DND-41 (cell line): ENCODE measurements at regions not wholly inside any gene's neighbourhood (a gene's known extent, or its start where the extent isn't known, plus 50 kb on each side); places are given as distances from the start of the nearest gene placed in this dataset.

Source experiments
- ATAC-seq: fragments of 200-7000 bp; cut with Tn5 transposase; 3 replicates; pipeline ENCODE4 v1.9.1; 2021; ENCODE audit warnings: low read depth; ENCODE audit not compliant: insufficient read depth
- DNase-seq: peaks from one replicate; pipeline ENCODE4 v3.0.0-alpha.2; 2020
- H2AFZ ChIP-seq: 2 replicates; pipeline ENCODE4 v1.6.0; 2012; ENCODE audit warnings: low read depth, low read length
- H3K27ac ChIP-seq: 2 replicates; pipeline ENCODE4 v1.5.1; 2012; ENCODE audit warnings: low read length, inconsistent platforms
- H3K27me3 ChIP-seq: fragments of 200-600 bp; sonication (generic); 2 replicates; pipeline ENCODE4 v1.6.0; 2012; ENCODE audit warnings: low read length, mild to moderate bottlenecking, inconsistent platforms; ENCODE audit not compliant: insufficient read depth, poor library complexity
- H3K36me3 ChIP-seq: 2 replicates; pipeline ENCODE4 v1.5.1; 2012; ENCODE audit warnings: low read length, inconsistent platforms; ENCODE audit not compliant: insufficient read depth
- H3K4me1 ChIP-seq: 2 replicates; pipeline ENCODE4 v1.5.1; 2012; ENCODE audit warnings: mild to moderate bottlenecking, low read length; ENCODE audit not compliant: insufficient read depth
- H3K4me2 ChIP-seq: 2 replicates; pipeline ENCODE4 v1.6.0; 2012; ENCODE audit warnings: mild to moderate bottlenecking, moderate library complexity, low read length, inconsistent platforms; ENCODE audit not compliant: insufficient read depth
- H3K4me3 ChIP-seq, 2 experiments: fragments of 200-600 bp in 1 of 2; shearing (Covaris generic) in 1 of 2; 2 replicates each; pipeline ENCODE4 v1.5.1; 2012 to 2016; ENCODE audit warnings: inconsistent platforms in 2 of 2, low read length in 2 of 2, mild to moderate bottlenecking in 2 of 2, low read depth in 1 of 2, moderate library complexity in 1 of 2
- H3K79me2 ChIP-seq: 2 replicates; pipeline ENCODE4 v1.6.0; 2012; ENCODE audit warnings: low read length, inconsistent platforms; ENCODE audit not compliant: insufficient read depth
- H3K9ac ChIP-seq: 2 replicates; pipeline ENCODE4 v1.6.0; 2012; ENCODE audit warnings: low read depth, mild to moderate bottlenecking, inconsistent platforms, low read length, moderate library complexity
- H3K9me3 ChIP-seq: 2 replicates; pipeline ENCODE4 v1.5.1; 2012; ENCODE audit warnings: low read length, moderate library complexity, mild to moderate bottlenecking, inconsistent platforms; ENCODE audit not compliant: insufficient read depth, severe bottlenecking
- H4K20me1 ChIP-seq: 2 replicates; pipeline ENCODE4 v1.6.0; 2012; ENCODE audit warnings: low read length; ENCODE audit not compliant: insufficient read depth
- EZH2 ChIP-seq: IDR thresholded peaks from 3 replicates; pipeline ENCODE4 v1.6.1; 2012; ENCODE audit warnings: borderline replicate concordance, low read depth, mild to moderate bottlenecking, moderate library complexity, low read length, inconsistent platforms; ENCODE audit not compliant: severe bottlenecking
- TF ChIP-seq, protein P1 (sequence below): IDR thresholded peaks from 2 replicates; pipeline ENCODE4 v1.5.1; 2012; ENCODE audit warnings: borderline replicate concordance, low read length, moderate library complexity, mild to moderate bottlenecking; ENCODE audit not compliant: poor library complexity, severe bottlenecking; ENCODE audit errors: extremely low read depth

DNA sequence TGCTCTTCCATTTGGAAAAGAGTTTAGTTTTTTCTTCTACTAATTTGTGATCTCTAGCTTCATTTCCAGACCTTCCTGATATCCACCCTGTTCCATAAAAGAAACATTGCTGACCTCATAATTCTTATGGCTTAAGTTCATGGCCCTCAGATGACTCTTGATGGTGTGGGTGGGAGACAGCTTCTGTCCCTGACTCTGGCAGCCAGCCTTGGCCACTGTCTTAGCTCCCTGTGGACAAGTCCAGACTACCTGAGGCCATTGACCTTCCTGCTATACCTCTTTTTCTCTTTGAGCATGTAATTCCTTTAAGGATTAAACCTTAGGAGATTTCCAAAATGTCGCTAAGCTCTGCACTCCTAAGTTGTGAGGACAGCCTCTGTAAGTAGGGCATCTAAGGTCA, 101.1 kb upstream of the DAP start:
- Histone ChIP-seq H2AFZ (no peak overlapping the region), H3K36me3 (no peaks in the 10 kb centered on the region), H3K4me1 (no peaks in the 10 kb centered on the region), H3K4me2 (no peak overlapping the region), H3K27ac (no peak overlapping the region), H3K27me3 (peaks cover 7% of the 10 kb centered on the region), H4K20me1 (no peaks in the 10 kb centered on the region), H3K4me3 (no peak overlapping the region), H3K79me2 (no peaks in the 10 kb centered on the region), H3K9ac (no peak overlapping the region), H3K9me3 (no peaks in the 10 kb centered on the region)
- no peak for DNase-seq
- TF ChIP-seq EZH2, result no peak
- TF ChIP-seq, protein P1, sequence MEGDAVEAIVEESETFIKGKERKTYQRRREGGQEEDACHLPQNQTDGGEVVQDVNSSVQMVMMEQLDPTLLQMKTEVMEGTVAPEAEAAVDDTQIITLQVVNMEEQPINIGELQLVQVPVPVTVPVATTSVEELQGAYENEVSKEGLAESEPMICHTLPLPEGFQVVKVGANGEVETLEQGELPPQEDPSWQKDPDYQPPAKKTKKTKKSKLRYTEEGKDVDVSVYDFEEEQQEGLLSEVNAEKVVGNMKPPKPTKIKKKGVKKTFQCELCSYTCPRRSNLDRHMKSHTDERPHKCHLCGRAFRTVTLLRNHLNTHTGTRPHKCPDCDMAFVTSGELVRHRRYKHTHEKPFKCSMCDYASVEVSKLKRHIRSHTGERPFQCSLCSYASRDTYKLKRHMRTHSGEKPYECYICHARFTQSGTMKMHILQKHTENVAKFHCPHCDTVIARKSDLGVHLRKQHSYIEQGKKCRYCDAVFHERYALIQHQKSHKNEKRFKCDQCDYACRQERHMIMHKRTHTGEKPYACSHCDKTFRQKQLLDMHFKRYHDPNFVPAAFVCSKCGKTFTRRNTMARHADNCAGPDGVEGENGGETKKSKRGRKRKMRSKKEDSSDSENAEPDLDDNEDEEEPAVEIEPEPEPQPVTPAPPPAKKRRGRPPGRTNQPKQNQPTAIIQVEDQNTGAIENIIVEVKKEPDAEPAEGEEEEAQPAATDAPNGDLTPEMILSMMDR, result no peak
- ATAC-seq, result no peak

- no peaks in the 10 kb centered on the region for H4K20me1 ChIP-seq
- DNase-seq (no peak), ATAC-seq (no peak)
- H3K36me3 ChIP-seq, result no peaks in the 10 kb centered on the region
- no peaks in the 10 kb centered on the region for H3K79me2 ChIP-seq
- no peaks in the 10 kb centered on the region for H3K9me3 ChIP-seq
- H3K4me1 ChIP-seq, result no peaks in the 10 kb centered on the region
- TF ChIP-seq, protein P1, result no peak
- TF ChIP-seq EZH2, result no peak
- no peak overlapping the region for H2AFZ ChIP-seq
- peaks cover 7% of the 10 kb centered on the region for H3K27me3 ChIP-seq
- no peak overlapping the region for H3K27ac ChIP-seq
- no peak overlapping the region for H3K9ac ChIP-seq
- H3K4me3 ChIP-seq, result no peak overlapping the region
- no peak overlapping the region for H3K4me2 ChIP-seq
These were observed 100.4 kb upstream of the DAP start for GRCh38 chr5:10861423-10861790.

DNA sequence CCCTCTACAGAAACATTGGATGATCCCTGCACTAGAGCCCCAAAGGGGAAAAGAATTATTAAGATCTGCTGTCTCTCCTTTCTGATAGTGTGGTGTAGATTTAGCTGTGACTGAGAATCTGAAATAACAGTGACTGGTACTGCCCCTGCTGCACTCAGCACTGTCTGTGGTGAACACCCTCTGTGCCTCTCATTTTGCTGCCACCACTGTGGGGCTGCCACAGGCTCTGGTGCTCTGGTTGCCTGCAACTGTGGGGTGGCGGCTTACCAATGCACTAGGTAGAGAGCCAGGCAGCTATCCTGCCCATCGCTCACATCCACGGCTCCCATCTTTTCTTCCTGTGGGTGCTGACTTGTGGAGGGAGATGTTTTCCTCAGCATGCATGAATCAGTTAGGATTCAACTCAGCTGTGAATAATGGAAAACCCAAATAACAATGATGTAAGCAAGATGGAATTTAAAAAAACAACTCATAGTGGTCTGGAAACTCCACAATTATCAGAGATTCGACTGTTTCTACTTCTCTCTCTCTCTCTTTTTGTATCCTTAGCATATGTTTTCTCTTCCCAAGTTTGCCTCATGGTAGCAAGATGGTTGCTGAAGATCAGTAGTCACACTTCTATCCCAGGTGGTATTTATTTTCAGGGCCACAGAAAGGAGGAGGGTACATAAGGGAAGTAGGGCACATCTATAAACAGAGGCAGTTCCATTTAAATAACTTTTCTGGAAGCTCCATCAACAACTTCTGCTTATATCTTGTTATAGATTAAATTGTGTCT, 99.8 kb upstream of the DAP start:
- H3K27ac ChIP-seq, result no peak overlapping the region
- no peak overlapping the region for H3K4me2 ChIP-seq
- H3K4me1 ChIP-seq, result no peaks in the 10 kb centered on the region
- H3K4me3 ChIP-seq, result no peak overlapping the region
- no peaks in the 10 kb centered on the region for H3K79me2 ChIP-seq
- ATAC-seq, result no peak
- TF ChIP-seq EZH2, result no peak
- H3K9me3 ChIP-seq, result no peaks in the 10 kb centered on the region
- DNase-seq, result no peak
- H3K27me3 ChIP-seq, result peaks cover 7% of the 10 kb centered on the region
- no peaks in the 10 kb centered on the region for H3K36me3 ChIP-seq
- H3K9ac ChIP-seq, result no peak overlapping the region
- H4K20me1 ChIP-seq, result no peaks in the 10 kb centered on the region
- H2AFZ ChIP-seq, result no peak overlapping the region

DNA sequence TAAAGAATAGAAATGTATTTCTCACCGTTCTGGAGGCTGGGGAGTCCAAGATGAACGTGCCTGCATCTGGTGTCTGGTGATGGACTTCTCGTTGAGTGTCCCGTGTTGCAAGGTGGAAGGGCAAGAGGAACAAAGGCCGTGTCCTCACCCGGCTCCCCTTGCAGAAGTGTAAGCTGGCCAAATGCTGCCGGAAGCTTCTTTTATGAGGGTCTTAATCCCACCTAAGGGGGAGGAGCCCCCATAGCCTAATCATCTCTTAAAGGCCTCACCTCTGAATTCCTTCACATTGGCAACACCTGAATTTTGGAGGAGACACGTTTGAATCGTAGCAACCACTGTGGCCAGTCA, 99.1 kb upstream of the DAP start:
- Histone ChIP-seq H3K4me1 (no peaks in the 10 kb centered on the region), H3K79me2 (no peaks in the 10 kb centered on the region), H3K36me3 (no peaks in the 10 kb centered on the region), H3K4me2 (no peak overlapping the region), H3K9me3 (no peaks in the 10 kb centered on the region), H3K4me3 (no peak overlapping the region), H3K27me3 (peaks cover 9% of the 10 kb centered on the region), H3K27ac (no peak overlapping the region), H3K9ac (no peak overlapping the region), H4K20me1 (no peaks in the 10 kb centered on the region), H2AFZ (no peak overlapping the region)
- DNase-seq (no peak), ATAC-seq (no peak)
- TF ChIP-seq, protein P1, result no peak
- no peak for TF ChIP-seq EZH2
